HG03095 (cell line): ENCODE measurements at regions not wholly inside any gene's neighbourhood (a gene's known extent, or its start where the extent isn't known, plus 50 kb on each side); places are given as distances from the start of the nearest gene placed in this dataset.
"Not testable (repeated sequence)": the region's sequence is repeated elsewhere in the genome, so short reads cannot be mapped to it uniquely, and the experiment has no call there.

Experiments used
- ATAC-seq: cut with Tn5 transposase; IDR thresholded peaks from one replicate; pipeline ENCODE4 v1.9.1; 2021; ENCODE audit warnings: moderate library complexity; ENCODE audit not compliant: unreplicated experiment

DNA sequence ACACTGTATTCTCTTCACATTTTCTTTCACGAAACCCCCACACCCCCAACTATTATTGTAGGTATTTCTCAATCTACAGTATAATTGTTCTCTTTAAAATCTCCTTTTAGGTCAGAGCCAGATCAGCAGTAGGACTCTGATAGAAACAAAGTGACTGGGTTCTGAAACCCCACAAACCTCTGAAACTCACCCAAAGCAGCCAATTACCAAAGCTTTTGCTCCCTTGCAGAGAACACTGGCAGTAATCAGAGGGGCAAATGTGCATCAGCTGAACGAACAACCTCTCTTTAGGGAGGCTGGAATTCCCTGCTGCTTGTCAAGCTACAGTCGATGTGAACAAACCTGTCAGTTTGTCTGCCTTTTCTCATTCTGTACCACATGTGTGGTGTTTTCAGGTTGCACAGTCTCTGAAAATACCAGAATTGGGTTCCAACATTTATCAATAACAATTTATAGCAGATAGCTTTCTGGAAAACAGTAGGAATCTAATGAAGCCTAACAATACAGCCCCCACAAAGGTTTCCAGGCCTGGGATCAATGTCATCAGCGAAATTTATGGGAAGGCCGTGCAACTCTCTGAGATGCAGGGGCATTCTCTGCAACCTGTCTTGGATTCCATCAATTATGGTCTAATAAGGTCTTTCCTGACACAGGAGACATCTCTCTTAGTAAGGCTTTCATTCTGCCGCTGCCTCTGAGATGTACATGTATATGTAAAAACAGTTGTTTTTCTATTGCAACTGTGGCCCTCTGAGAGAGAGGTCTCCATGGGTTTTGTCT, 395.9 kb downstream of the GPAT3 start:
- ATAC-seq = no peak

- ATAC-seq = no peak
These were observed 393.6 kb downstream of the GPAT3 start for GRCh38 chr4:83929550-83929949.

- no peak for ATAC-seq
These were observed 391.0 kb downstream of the GPAT3 start for GRCh38 chr4:83926950-83927349.

DNA sequence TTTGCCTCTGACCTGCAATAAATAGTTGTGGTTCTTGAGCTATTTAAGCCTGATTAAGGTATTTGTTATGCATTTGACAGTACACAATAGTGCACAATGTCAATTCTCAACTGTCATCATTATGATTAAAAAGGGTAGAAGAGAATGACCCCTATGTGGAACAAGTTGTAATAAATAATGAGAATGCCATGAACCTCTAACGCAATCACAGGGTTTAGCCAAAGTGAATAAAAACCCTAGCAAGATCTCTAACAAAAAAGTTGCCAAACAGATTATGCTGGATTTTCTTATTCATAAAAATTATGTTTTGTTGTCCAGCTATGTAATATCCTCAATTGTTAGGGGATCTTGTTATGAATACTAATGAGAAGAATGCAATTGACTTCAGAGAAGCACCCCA, 387.4 kb downstream of the GPAT3 start:
- ATAC-seq = no peak

DNA sequence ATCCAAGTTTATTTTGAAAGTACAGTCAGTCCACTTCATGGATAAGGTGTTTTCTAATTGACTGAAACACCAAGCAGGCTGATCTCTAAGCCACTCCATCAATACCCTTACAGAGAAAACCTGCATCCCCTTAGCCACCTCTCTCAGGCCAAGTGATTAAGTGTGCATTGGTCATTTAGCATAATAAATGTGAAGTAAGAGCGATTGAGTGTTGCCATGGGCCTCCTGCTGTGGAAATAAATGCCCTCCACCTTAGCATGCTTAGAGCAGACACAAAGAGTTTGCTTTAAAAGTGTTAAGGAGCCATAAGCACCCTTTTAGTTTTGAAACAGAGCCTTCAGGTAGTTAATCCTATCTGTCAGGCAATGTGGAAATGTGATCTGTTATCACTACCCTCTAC, 386.5 kb downstream of the GPAT3 start:
- no peak for ATAC-seq

GRCh38 chr4:83921124-83921523, 385.2 kb downstream of the GPAT3 start:
- no peak for ATAC-seq

DNA sequence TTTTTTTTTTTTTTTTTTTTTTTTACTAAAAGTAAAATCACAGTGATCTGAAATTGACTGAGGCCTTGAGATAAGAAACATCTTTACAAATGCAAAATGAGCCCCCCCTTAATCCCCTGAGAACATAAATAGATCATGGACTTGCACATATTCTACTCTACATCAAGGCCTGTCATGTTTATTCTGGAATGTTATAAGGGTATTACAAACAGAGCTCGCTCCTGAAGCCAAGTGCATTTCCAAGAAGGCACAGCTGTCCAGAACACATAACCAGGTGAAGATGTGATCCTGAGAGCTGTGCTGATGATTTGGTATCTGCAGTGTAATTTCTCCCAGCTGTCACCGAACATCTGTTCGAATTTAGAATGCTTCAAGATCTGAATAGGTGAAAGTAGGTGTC, 384.5 kb downstream of the GPAT3 start:
- no peak for ATAC-seq

- no peak for ATAC-seq
These were observed 381.7 kb downstream of the GPAT3 start for GRCh38 chr4:83917572-83917971.

GRCh38 chr4:83910693-83911092, 374.8 kb downstream of the GPAT3 start:
- ATAC-seq = no peak

GRCh38 chr4:83906561-83906960, 370.7 kb downstream of the GPAT3 start:
- ATAC-seq = no peak

GRCh38 chr4:83905952-83906351, 370.0 kb downstream of the GPAT3 start:
- ATAC-seq = no peak

DNA sequence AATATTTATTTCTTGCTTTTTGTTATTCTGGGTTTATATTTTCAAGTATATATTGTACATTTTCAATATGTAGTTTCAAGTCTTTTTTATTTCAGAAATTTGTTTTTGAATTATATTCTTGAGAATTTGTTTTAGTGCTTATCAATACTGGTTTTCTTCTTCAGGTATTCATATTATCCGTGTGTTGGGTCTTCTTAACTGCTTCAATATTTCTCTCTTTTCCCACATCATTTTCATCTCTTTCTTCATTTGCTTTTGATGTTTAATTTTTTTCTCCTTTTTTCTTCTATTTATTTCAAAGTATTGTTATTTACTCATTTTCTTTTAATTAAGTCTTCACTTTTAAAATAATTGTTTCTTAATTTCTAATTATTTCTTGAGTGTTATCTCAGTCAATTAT, 367.8 kb downstream of the GPAT3 start:
- ATAC-seq = not testable (repeated sequence)

DNA sequence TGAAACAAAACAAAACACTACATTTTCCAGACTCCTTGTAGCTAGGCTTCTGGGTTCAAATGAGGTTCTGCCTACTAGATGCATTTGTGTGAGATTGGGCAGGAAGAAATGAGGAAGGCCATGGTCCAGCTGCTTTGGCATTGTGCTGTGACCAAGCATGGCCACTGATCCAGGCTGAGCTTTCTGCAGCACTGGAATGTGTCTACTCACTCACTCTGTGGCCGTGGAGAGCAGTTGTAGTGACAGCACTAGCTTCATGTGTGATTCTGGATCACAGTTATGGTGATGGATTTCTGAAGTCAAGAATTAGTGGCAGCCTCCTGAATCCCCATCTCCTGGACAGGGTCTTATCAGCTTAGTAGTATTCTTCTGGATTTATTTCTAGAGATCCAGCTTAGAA, 358.9 kb downstream of the GPAT3 start:
- ATAC-seq = no peak

- ATAC-seq = no peak
These were observed 354.9 kb downstream of the GPAT3 start for GRCh38 chr4:83890816-83891215.

DNA sequence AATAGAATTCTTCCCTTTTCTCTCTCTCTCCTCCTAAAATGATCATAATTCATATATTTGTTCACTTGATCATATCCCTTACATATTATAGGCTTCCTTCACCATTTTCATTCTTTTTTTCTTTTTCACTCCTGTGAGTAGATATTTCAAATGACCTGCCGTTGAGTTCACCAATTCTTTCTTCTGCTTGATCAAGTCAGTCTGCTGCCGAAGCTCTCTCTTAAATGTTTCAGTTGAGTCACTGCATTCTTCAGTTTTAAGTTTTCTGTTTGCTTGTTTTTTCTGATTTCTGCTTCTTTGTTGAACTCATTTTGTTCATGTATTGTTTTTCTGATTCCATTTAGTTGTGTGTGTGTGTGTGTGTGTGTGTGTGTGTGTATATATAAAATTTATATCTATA, 354.3 kb downstream of the GPAT3 start:
- no peak for ATAC-seq

DNA sequence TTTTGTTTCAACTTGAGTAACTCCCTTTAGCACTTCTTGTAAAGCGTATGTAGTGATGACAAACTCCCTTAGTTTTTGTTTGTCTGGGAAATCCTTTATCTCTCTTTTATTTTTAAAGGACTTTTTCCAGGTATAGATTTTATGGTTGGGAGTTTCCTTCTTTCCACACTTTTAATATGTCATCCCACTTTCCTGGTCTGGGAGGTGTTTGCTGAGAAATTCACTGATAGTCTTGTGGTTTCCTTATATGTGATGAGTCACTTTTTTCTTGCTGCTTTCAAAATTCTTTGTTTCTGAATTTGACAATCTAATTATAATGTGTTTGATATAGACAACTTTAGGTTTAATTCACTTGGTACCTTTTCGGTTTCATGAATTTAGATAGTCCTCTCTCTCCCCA, 353.9 kb downstream of the GPAT3 start:
- ATAC-seq = no peak

- ATAC-seq = no peak
These were observed 349.6 kb downstream of the GPAT3 start for GRCh38 chr4:83885256-83886182.

GRCh38 chr4:83876047-83876446, 340.1 kb downstream of the GPAT3 start:
- no peak for ATAC-seq

DNA sequence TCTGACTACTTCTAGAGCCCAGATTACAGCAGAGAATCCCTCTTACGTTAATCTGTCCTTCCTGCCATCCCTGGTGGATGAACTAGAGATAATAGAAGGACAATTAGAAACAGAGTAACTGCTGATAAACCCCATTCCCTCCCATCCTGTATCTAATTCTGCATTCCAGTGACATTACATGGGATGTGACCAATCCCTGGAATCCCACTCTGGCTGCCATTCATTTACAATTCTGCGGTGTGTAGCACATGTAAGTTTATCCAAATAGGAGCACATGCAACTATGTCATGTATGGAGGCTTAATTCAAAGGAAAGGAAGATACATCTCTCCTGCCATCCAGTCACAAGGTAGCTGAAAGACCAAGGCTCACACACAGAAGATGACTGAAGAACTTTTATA, 339.5 kb downstream of the GPAT3 start:
- no peak for ATAC-seq

- ATAC-seq = no peak
These were observed 338.1 kb downstream of the GPAT3 start for GRCh38 chr4:83873996-83874395.

DNA sequence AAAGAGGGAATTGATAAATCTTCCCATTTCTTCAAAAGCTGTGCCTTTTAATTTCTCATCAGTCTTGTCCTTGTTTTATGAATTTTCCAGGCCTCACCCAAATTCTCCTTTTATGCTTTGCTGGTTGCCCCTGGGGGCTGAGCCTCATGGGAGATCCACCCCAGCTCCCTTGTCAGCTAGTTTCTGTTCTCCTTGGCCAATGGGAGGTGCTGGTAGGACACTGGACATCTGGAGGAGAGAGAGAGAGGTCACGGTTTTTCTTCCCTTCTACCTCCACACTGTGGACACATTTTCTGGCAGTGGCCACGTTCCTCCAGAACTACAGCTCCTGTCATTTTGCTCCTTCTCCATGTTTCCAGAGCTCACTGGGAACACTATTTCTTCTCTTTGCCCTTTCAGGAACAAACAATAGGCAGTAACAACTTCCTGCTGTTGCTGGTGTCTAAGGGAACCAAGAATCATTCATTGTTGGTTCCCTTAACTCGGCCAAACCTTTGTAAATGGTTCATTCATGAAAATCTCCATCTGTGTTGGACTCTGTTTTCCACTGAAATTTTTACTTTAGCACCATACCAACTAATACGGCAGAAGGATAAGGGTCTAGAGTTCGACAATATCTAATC, 334.5 kb downstream of the GPAT3 start:
- no peak for ATAC-seq
